NCI-H1092 treated with DMSO at 0.1 percent for 48 hours (cell line): ENCODE measurements at regions not wholly inside any gene's neighbourhood (a gene's known extent, or its start where the extent isn't known, plus 50 kb on each side); places are given as distances from the start of the nearest gene placed in this dataset.

Source experiments
- DNase-seq: peaks from one replicate; lab custom pipeline; 2025; lab: John Stamatoyannopoulos, UW

DNA sequence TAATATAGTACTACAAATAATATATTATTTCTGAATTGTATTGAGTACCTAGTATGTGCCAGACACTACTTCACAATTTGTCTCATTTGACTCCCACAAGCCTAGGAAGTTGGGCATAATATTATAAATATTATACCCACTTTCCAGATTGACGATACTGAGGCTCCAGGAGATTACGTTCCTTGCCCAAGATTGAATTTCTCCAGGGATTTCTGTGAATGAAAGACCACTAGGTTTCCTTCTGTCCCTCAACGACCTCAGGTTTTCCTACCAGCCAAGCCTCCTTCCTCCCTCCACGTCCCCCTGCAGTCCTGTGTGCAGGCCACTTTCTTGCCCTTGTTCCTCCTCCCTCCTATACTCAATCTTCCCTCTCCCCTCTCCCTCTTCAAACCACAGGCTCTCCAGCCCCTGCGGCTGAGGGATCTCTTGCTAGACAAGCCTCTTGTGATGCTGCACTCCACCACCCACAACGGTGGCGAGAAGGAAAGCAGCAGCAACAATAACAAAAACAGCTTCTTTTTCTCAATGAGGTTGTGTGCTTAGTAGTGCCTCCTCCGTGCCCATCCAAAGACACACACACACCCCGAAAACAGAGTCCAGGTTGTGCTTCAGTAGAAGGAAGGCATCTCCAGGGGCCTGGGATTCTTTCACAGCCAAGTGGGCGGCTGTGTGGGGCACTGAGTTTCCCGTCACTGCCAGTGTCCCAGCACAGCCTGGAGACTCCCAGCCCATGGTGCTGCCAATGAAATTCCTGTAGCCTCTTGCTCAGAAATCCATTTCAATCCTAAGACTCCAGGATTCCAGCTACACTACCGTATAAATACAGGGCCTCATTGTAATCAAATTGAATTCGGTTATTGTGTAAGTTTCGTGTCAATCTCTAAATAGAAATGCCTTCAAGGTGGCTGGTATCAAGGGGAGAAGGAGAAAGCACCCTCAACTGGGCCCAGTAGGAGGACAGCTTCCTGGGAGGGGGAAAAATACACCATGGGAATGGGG, 94.4 kb downstream of the NCR2 start:
- DNase-seq = no peak

DNA sequence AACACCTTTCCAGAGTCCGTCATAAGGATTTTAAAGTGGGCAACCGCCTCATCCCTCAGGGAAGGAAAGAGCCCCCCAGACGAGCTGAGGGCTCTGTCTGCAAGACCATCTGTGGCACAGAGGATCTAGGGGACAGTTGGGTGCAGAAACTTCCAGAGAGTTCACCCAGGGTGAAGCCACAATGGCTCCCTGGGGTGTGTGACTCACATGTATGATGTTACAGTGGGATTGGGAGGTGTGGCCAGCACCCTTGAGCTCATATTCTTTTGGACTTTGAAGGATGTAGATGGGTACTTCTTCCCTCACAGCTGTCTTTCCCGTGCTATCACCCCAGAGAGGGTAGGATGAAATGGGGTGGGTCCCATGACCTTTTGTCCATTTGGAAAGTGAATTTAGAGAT, 95.5 kb downstream of the NCR2 start:
- no peak for DNase-seq

- no peak for DNase-seq
Observed at GRCh38 chr6:41432280-41432679, 96.9 kb downstream of the NCR2 start.

- no peak for DNase-seq
Observed at GRCh38 chr6:41434803-41435481, 99.5 kb downstream of the NCR2 start.

DNA sequence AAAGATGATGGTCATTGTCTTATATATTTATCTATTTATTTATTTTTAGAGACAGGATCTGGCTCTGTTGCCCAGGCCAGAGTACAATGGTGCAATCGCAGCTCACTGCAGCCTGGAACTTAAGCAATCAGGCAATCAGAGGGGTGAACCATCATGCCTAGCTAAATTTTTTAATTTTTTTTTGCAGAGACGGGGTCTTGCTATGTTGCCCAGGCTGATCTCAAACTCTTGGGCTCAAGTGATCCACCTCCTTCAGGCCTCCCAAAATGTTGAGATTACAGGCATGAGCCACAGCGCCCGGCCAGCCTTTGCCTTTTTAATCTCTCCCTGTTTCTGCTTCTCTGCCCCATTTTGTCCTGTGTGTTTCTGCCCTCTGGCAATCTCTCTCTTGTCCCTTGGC, 102.2 kb downstream of the NCR2 start:
- DNase-seq = no peak

- no peak for DNase-seq
Observed at GRCh38 chr6:41438746-41439145, 103.3 kb downstream of the NCR2 start.

DNA sequence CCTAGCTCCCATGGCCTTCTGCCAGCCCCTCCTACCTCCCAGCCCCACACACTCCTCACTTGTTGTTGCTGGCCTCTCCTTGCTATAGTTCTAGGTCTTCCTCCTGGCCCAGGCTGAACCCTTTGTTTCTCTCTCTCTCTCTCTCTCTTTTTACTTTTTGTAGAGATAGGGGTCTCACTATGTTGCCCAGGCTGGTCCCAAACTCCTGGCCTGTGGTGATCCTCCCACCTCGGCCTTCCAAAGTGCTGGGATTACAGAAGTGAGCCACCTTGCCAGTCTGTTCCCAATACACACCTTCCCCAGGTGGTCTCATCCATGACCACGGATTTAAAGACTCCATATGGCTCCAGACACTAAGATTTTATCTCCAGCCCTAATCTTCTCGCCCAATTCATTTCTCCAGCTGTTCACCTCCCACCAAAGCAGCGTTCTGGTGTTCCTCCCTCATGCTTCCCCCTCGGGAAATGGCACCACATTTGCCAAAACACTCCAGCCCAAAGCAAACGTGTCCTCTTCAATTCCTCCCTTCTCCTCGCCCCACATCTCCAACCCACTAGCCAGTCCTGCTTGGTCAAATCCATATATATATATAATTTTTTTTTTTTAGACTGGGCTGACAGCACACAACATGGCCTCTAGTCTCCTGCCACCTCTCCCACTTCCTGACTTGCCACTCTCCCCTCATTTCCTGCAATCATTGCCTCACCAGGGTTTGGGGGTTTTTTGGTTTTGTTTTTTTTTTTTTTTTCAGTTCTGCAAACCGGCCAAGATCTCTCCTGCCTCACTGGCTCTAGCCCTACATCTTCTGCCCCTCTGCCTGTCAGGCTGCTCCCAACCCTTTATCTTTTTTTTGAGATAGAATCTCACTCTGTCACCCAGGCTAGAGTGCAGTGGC, 104.4 kb downstream of the NCR2 start:
- DNase-seq = no peak

DNA sequence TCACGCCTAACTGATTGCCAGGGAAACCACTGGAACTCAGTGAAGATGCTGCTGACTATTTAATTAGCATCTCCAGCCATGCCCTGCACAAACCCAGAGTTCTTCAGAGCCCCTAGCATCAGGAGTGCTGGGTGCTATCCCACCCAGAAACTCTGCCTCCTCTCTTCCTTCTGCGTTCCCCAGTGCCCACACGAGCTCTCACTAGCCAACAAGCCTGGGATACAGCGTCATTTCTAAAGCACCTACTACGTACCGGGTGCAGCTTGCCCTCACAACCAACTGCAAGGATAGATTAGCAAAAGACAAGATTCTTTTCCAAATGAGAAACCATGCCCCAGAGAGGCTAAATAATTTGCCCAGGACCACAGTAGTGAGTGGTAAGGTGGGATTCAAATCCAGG, 105.2 kb upstream of the FOXP4 start:
- DNase-seq = no peak

GRCh38 chr6:41441598-41442351, 104.4 kb upstream of the FOXP4 start:
- no peak for DNase-seq

DNA sequence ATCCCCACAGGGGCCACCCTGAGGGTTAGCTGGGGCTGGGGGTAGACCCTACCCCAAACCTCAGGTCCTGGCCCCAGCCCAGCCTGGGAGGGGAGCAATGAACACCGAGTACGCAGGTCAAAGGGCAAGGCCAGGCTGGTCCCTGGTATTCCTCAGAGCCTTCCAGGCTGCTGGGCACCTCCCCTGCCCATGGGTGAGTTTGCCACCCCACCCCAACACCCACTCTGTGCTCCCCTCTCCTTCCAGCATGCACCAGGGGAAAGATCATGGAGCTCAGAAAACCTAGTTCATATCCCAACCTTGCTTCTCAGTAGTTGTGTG, 103.9 kb upstream of the FOXP4 start:
- DNase-seq = no peak

- peak; percentile 22 for DNase-seq
Observed at GRCh38 chr6:41442800-41443501, 103.2 kb upstream of the FOXP4 start.

DNA sequence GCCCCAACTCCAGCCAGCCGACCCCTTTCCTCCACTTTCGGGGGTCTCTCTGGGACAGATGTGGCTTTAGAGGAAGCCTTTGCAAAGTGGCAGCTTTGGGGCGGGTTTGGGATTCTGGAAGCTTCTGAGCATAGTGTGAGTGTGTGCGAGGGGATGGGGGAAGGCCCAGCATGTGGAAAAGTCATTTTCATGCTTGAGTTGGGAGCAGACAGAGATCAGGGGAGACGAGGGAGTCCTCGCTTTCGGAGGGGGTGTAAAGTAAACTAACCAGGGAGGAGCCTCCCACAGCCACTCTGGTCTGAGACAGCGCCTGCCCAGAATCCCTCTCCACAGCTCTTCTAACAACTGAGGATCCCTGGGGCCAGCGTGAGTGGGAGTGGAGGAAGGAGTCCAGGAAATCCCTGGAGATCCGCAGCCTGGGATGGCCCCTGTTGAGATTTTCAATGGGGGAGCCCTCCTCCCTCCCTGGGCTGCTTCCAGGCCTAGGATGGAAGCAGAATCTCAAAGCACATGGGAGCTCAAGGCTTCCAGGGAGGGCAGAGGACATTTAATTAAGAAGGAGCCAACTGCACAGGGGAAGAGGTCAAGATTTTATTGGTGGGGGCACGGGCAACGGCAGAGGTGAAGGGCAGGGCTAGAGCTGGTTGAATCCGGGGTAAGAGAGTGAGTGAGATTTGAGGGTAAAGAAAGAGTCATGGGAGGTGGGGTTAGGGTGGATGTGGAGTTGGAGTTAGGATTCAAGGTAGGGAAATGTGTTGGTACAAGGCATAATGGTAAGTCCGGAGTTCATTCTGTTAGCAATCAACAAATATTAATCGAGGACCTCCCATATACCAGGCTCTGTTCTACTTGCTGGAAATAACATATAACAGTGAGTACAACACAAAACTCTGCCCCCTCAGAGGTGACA, 102.3 kb upstream of the FOXP4 start:
- no peak for DNase-seq

- DNase-seq = no peak
Observed at GRCh38 chr6:41445261-41445660, 100.9 kb upstream of the FOXP4 start.

DNA sequence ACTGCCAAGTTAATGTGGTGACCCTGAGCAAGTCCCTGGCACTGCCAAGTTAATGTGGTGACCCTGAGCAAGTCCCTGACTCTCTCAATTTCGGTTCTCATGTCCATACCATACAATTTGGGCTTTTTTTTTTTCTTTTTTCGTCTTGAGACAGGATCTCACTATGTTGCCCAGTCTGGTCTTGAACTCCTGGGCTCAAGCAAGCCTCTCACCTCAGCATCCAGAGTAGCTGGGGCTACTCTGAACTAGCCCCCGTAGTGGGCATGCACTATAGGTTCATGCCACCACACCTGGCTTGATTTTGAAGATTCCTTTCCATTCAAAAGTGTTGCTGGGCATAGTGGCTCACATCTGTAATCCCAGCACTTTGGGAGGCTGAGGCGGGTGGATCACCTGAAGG, 100.0 kb upstream of the FOXP4 start:
- no peak for DNase-seq

DNA sequence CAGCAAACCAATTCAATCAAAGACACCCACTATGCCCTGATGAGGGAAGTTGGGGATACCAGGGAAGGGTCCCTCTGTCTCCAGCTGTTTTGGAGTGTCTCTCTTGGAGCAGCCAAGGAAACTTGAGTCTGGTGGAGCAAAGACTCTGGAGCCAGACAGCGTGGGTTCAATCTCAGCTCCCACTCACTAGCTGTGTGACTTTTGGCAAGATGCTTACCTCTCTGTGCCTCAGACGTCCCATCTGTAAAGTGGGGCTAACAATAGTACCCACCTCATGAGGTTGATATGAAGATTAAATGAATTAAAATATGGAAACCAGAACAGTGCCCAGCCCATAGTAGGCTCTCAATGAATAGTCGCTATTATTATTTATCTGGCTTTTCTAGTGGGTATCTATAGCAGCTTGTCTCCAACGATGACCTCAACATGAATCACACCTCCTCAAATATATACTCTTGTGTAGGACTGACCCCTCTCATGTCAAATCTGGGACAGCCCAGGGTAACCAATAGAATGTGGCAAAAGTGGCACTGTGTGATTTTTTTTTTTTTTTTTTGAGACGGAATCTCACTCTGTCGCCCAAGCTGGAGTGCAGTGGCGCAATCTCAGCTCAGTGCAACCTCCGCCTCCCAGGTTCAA, 99.2 kb upstream of the FOXP4 start:
- DNase-seq = no peak

DNA sequence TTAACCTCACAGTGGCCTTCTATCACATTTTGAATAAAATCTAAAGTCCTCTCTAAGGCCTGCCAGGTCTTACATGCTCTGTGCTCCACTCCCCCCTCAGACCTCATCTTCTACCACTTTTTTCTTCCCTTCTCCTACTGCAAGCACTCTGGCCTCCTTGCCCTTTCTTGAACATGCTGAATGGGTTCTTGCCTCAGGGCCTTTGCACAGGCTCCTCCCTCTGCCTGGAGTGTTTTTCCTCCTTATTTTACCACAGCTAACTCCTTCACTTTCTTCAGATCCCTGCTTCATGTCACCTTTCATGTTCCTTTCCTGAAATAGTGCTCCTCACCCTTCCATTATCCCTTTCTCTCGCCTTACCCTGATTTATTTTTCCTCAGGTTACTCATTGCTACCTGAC, 97.9 kb upstream of the FOXP4 start:
- no peak for DNase-seq

- no peak for DNase-seq
Observed at GRCh38 chr6:41449399-41450245, 96.6 kb upstream of the FOXP4 start.

DNA sequence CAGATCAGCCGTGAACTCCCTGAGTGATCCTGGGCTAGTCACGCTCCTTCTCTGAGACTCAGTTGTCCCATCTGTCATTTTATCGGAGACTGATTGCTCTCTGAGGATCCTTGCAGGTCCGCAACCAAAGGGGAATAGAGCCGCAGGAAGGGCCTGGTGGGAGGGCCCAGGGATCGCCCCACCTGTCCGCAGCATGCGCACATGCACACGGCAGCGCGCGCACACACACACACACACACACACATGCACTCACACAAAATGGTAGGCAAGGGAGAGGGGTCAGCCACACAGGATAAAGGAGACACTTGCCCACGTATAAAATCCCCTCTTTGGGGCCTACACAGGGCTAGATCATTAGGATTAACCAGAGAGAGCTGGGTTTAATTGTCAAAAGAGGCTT, 95.6 kb upstream of the FOXP4 start:
- DNase-seq = no peak

- DNase-seq = no peak
Observed at GRCh38 chr6:41451039-41451438, 95.1 kb upstream of the FOXP4 start.
